IMR-90 (cell line): ENCODE measurements at regions not wholly inside any gene's neighbourhood (a gene's known extent, or its start where the extent isn't known, plus 50 kb on each side); places are given as distances from the start of the nearest gene placed in this dataset.
"Not testable (repeated sequence)": the region's sequence is repeated elsewhere in the genome, so short reads cannot be mapped to it uniquely, and the experiment has no call there.

Experiments used
- ATAC-seq: fragments of 200-7000 bp; cut with Tn5 transposase; 2 replicates; pipeline ENCODE4 v1.9.1; 2020; ENCODE audit warnings: low read depth, mild to moderate bottlenecking, moderate library complexity
- BruUV-seq: library from RNA; stranded (reverse); fragments of 400-500 nt; replicated peaks from 2 replicates; lab custom pipeline; 2021; lab: Mats Ljungman, UMichigan
- CTCF ChIA-PET: fragments of 300-600 bp; formaldehyde crosslinking; extraction: SDS; loops from one replicate; lab custom pipeline; 2021; ENCODE audit warnings: antibody characterized with exemption; lab: Yijun Ruan, JAX
- POLR2A ChIA-PET: fragments of 300-600 bp; sonication (Branson Sonifier 250); formaldehyde crosslinking; loops from one replicate; lab custom pipeline; 2022; ENCODE audit warnings: antibody characterized with exemption; ENCODE audit not compliant: unreplicated experiment; lab: Charles Lee
- DNase-seq: peaks from one replicate; pipeline ENCODE4 v3.0.0; 2013
- H2AFZ ChIP-seq: replicated peaks from 2 replicates; pipeline ENCODE3; 2013; ENCODE audit warnings: low read length, mild to moderate bottlenecking; ENCODE audit not compliant: poor library complexity
- H2AK5ac ChIP-seq: 2 replicates; pipeline ENCODE4 v1.6.1; 2013; ENCODE audit warnings: low read depth, low read length, inconsistent platforms
- H2AK9ac ChIP-seq: replicated peaks from 2 replicates; pipeline ENCODE3; 2013; ENCODE audit warnings: mild to moderate bottlenecking, low read depth, low read length, moderate library complexity; ENCODE audit not compliant: poor library complexity
- H2BK120ac ChIP-seq: 2 replicates; pipeline ENCODE4 v1.6.1; 2013; ENCODE audit warnings: low read depth, low read length, inconsistent platforms
- H2BK15ac ChIP-seq: 3 replicates; pipeline ENCODE4 v1.6.1; 2013; ENCODE audit warnings: low read depth, low read length, inconsistent platforms
- H2BK20ac ChIP-seq: 2 replicates; pipeline ENCODE4 v1.6.1; 2013; ENCODE audit warnings: low read depth, mild to moderate bottlenecking, inconsistent platforms, low read length, moderate library complexity
- H2BK5ac ChIP-seq: 2 replicates; pipeline ENCODE4 v1.6.1; 2013; ENCODE audit warnings: mild to moderate bottlenecking, low read depth, low read length, inconsistent platforms; ENCODE audit not compliant: poor library complexity, severe bottlenecking
- H3K14ac ChIP-seq: replicated peaks from 2 replicates; pipeline ENCODE4 v1.6.1; 2013; ENCODE audit warnings: low read depth, low read length, inconsistent platforms
- H3K18ac ChIP-seq: 2 replicates; pipeline ENCODE4 v1.6.1; 2013; ENCODE audit warnings: low read depth, low read length, control low read depth
- H3K23ac ChIP-seq: 2 replicates; pipeline ENCODE4 v1.6.1; 2013; ENCODE audit warnings: low read depth, low read length, inconsistent platforms
- H3K27ac ChIP-seq: 2 replicates; pipeline ENCODE4 v1.5.1; 2013; ENCODE audit warnings: mild to moderate bottlenecking, control low read depth, low read length; ENCODE audit not compliant: insufficient read depth
- H3K27me3 ChIP-seq: 2 replicates; pipeline ENCODE4 v1.6.1; 2013; ENCODE audit warnings: low read length; ENCODE audit not compliant: control insufficient read depth, insufficient read depth
- H3K36me3 ChIP-seq: 2 replicates; pipeline ENCODE4 v1.6.1; 2013; ENCODE audit warnings: low read length, mixed read lengths; ENCODE audit not compliant: control insufficient read depth, insufficient read depth
- H3K4ac ChIP-seq: 2 replicates; pipeline ENCODE4 v1.6.1; 2013; ENCODE audit warnings: low read depth, low read length, inconsistent platforms
- H3K4me1 ChIP-seq: 2 replicates; pipeline ENCODE4 v1.6.1; 2013; ENCODE audit warnings: low read length, mixed read lengths; ENCODE audit not compliant: control insufficient read depth, insufficient read depth
- H3K4me2 ChIP-seq: 2 replicates; pipeline ENCODE4 v1.6.1; 2013; ENCODE audit warnings: low read depth, mild to moderate bottlenecking, control low read depth, low read length, moderate library complexity
- H3K4me3 ChIP-seq: 2 replicates; pipeline ENCODE4 v1.5.1; 2013; ENCODE audit warnings: low read depth, mild to moderate bottlenecking, control low read depth, low read length, moderate library complexity; ENCODE audit not compliant: insufficient read depth
- H3K56ac ChIP-seq: 2 replicates; pipeline ENCODE4 v1.6.1; 2013; ENCODE audit warnings: low read length, inconsistent platforms; ENCODE audit not compliant: insufficient read depth; ENCODE audit errors: extremely low read depth
- H3K79me1 ChIP-seq, 2 experiments: 2 replicates each; pipeline ENCODE4 v1.6.1; 2013; ENCODE audit warnings: low read length in 2 of 2, inconsistent platforms in 1 of 2, low read depth in 1 of 2
- H3K9ac ChIP-seq: 2 replicates; pipeline ENCODE4 v1.6.1; 2013; ENCODE audit warnings: low read depth, low read length, control low read depth
- H3K9me1 ChIP-seq: 2 replicates; pipeline ENCODE4 v1.6.1; 2013; ENCODE audit warnings: low read length, inconsistent platforms; ENCODE audit not compliant: insufficient read depth
- H3K9me3 ChIP-seq: 2 replicates; pipeline ENCODE4 v1.6.1; 2013; ENCODE audit warnings: low read length; ENCODE audit not compliant: control insufficient read depth, insufficient read depth
- H4K20me1 ChIP-seq: 2 replicates; pipeline ENCODE4 v1.6.1; 2013; ENCODE audit warnings: low read length, inconsistent platforms; ENCODE audit not compliant: insufficient read depth
- H4K5ac ChIP-seq: 2 replicates; pipeline ENCODE4 v1.6.1; 2013; ENCODE audit warnings: mild to moderate bottlenecking, low read depth, low read length, control low read depth
- H4K8ac ChIP-seq, 2 experiments: 2 replicates each; pipeline ENCODE4 v1.6.1; 2013; ENCODE audit warnings: low read depth in 2 of 2, low read length in 2 of 2, control low read depth in 1 of 2, inconsistent platforms in 1 of 2
- H4K91ac ChIP-seq: 2 replicates; pipeline ENCODE4 v1.6.1; 2013; ENCODE audit warnings: low read depth, low read length, inconsistent platforms; ENCODE audit not compliant: insufficient read depth
- WGBS, 2 experiments: methylation state at CpG; one replicate each; pipeline versions ENCODE4 v1.1.5 to v1.1.7; 2013; ENCODE audit warnings: missing lambda C conversion rate in 2 of 2; ENCODE audit not compliant: insufficient read length in 1 of 2; ENCODE audit errors: extremely low coverage in 2 of 2; 5-methylcytosine and 5-hydroxymethylcytosine counted together
- dilution Hi-C: fragments of 300-500 bp; cut with HindIII; formaldehyde crosslinking; loops from one replicate; pipeline ENCODE4 v1.14.3; 2018; ENCODE audit warnings: low sequenced_read_pairs; ENCODE audit not compliant: unreplicated experiment
- in situ Hi-C: fragments of 300-500 bp; cut with MboI; formaldehyde crosslinking; loops from 3 replicates; pipeline ENCODE4 v1.14.3; 2019; ENCODE audit warnings: low sequenced_read_pairs, inconsistent platforms, mixed read lengths
- intact Hi-C: fragments of 100-400 bp; cut with micrococcal nuclease; formaldehyde crosslinking; loops from 2 replicates; pipeline ENCODE4 v1.10.0; 2022

DNA sequence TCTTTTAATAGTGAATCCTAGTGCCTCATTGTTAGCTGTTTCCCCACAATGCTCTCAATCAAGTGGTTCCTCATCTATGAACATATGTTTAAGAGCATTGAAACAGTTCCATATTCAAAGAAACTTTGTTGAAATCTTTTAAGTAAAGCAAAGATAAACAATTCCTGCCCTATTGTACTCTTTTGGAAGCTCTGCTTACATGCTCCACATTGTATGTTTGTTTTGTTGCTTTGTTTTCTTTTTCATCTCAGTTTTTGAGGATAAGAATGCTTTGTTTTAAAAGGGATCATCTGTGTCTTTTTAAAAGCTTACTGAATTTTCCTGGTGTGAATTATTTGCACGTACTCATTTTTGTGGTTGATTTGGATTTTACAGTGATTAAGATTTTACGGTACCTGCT lies 132.2 kb upstream of the MARCKS start:
- H3K27me3 ChIP-seq, H2BK120ac ChIP-seq, H2AFZ ChIP-seq, H4K5ac ChIP-seq, H2BK5ac ChIP-seq, H4K8ac ChIP-seq, H4K91ac ChIP-seq, BruUV-seq, H3K4ac ChIP-seq, H3K9me1 ChIP-seq, H3K4me1 ChIP-seq, H3K79me1 ChIP-seq, H3K9me3 ChIP-seq, H2AK9ac ChIP-seq, ATAC-seq, H3K23ac ChIP-seq, H3K27ac ChIP-seq, in situ Hi-C loops, H4K20me1 ChIP-seq, POLR2A ChIA-PET, H3K18ac ChIP-seq, H3K9ac ChIP-seq, H3K14ac ChIP-seq, H2BK15ac ChIP-seq, H2BK20ac ChIP-seq, H2AK5ac ChIP-seq, H3K36me3 ChIP-seq, H3K4me2 ChIP-seq, H3K4me3 ChIP-seq, intact Hi-C loops, dilution Hi-C loops, DNase-seq, H3K56ac ChIP-seq: not testable (repeated sequence)
- CTCF ChIA-PET = interaction anchor here (1.2 kb wide), 1 partner anchor 134 kb away, joined by 3 read pairs; no protein-coding TSS in a partner anchor
- WGBS, 2 experiments = no CpG with 5 or more reads among the region's 2 CpGs
